HK-2 (cell line): ENCODE measurements at regions not wholly inside any gene's neighbourhood (a gene's known extent, or its start where the extent isn't known, plus 50 kb on each side); places are given as distances from the start of the nearest gene placed in this dataset.
"Not testable (repeated sequence)": the region's sequence is repeated elsewhere in the genome, so short reads cannot be mapped to it uniquely, and the experiment has no call there.

ENCODE experiments used
- DNase-seq: peaks from one replicate; pipeline ENCODE4 v3.0.0-alpha.2; 2018; ENCODE audit not compliant: unreplicated experiment

- DNase-seq, result no peak
Observed at GRCh38 chr6:134640229-134640628, 309.7 kb downstream of the ALDH8A1 start.

GRCh38 chr6:134637847-134638437 is 312.0 kb downstream of the ALDH8A1 start:
- DNase-seq, result no peak

- DNase-seq, result no peak
Observed at GRCh38 chr6:134637282-134637681, 312.6 kb downstream of the ALDH8A1 start.

GRCh38 chr6:134636186-134636799 is 313.6 kb downstream of the ALDH8A1 start:
- DNase-seq, result no peak

DNA sequence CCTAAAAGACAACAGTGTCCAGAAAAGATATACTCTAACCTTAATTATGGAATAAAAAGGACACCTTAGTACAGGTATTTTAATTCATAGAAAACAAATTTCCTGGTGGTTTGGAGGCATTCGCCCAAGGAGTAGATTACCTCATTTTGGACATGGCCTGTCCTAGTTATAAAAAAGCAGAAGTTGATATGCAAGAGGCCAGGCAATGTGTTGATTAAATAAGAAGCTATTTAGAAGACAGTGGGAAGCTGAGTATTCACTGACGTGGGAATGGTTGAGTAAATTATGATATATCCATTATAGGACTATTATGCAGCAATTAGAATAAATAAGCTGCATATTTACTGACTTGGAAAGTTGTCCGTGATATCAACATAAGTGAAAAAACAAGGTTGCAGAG is 314.9 kb downstream of the ALDH8A1 start:
- DNase-seq, result no peak

DNA sequence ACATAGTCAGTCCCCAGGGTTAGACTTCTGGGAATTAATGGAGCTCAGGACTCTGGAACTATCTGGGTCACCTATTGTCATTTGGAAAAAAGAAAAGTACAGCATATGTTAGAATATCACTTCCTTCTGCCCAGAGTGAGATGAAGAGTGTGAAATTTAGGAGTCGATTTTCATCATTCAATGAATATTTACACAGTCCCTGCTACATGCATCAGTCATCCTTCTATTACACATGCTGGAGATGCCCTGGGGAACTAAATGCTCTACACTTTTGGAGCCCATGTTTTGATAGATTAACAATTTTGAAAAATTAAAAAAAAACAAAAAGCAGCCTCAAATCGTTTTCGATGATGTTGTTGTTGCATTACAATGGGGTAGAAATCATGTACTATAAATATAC is 315.4 kb downstream of the ALDH8A1 start:
- DNase-seq, result no peak

- not testable (repeated sequence) for DNase-seq
Observed at GRCh38 chr6:134632982-134633940, 315.3 kb upstream of the SGK1 start.

- no peak for DNase-seq
Observed at GRCh38 chr6:134632024-134632423, 314.1 kb upstream of the SGK1 start.

- no peak for DNase-seq
Observed at GRCh38 chr6:134631398-134631924, 313.5 kb upstream of the SGK1 start.

GRCh38 chr6:134630508-134631121 is 312.7 kb upstream of the SGK1 start:
- no peak for DNase-seq

GRCh38 chr6:134628154-134628553 is 310.2 kb upstream of the SGK1 start:
- DNase-seq, result no peak

GRCh38 chr6:134627707-134628106 is 309.8 kb upstream of the SGK1 start:
- DNase-seq, result no peak

DNA sequence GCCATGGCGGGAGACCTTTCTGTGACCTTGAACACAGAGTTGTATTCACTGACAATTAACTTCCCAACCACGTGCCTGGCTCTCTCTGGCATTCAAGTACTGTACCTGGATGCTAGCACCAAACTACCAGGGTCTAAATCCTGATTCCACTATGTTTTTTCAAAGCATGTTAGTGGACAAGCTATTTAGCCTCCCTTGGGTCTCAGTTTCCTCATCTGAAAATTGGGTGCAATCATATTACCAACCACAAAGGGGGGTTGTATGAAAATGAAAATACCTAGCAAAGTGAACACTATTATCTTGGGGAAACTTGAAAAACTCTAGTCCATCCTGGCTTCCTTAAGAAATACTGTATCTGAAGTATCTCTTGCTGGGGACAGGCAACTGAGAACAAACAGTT is 308.7 kb upstream of the SGK1 start:
- no peak for DNase-seq

DNA sequence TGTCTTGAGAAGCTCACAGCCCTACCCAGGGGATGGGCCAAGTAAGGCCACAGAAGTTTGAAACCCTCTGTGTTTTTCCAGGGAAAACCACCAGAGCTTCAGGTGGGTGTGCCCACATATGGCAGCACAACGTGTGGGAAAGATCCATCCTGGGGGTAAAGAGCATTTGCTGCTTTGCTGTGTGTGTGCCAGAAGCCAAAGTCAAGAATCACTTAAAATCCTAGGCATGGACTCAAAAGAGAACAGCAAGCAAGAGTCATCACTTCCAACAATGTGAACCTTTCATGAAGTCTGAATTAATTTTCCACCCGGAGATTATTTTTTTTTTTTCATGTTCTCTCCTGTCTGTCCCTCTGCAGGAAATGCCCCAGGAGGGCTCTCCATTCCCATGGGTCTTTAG is 308.2 kb upstream of the SGK1 start:
- no peak for DNase-seq

- DNase-seq, result no peak
Observed at GRCh38 chr6:134624781-134625180, 306.9 kb upstream of the SGK1 start.

DNA sequence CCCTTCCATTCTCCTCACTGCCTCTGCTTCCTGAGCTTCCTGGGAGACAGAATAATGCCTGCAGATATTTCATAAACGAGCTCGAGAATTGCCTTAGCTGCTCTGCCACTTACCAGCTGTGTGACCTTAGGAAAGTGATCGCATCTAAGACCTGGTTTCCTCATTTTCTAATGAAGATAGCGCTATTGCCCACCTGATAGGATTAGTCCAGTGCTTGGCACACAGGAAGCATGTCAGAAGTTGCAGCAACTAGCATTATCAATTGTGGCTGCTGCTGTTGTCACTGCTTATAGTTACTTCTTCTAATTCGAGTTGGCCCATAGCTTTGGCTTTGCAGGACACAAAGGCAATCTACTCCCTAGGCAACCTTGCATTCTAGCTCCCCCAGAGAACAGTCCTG is 305.5 kb upstream of the SGK1 start:
- no peak for DNase-seq

GRCh38 chr6:134622382-134623173 is 304.7 kb upstream of the SGK1 start:
- DNase-seq, result no peak

GRCh38 chr6:134621858-134622257 is 303.9 kb upstream of the SGK1 start:
- no peak for DNase-seq

DNA sequence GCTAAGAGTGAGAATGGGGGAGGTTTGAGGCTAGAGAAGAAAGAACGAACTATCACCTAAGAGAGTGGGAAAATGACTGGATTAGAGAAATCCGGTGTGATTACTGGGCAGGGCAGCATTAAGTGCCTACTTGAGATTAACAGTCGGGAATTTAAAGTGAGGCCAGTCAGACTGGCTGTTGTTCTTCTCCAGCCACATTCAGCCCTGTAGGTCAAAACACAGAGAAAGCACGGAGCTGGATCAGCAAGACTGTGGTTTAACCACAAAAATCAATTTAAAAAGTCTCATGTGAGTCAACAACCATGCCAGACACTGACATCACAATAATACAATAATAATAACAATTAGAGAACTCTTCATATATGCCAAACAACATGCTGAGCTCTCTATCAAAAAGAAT is 301.9 kb upstream of the SGK1 start:
- DNase-seq, result no peak

- DNase-seq, result no peak
Observed at GRCh38 chr6:134619077-134619476, 301.2 kb upstream of the SGK1 start.
